ENCODE measurements at regions not wholly inside any gene's neighbourhood (a gene's known extent, or its start where the extent isn't known, plus 50 kb on each side); places are given as distances from the start of the nearest gene placed in this dataset.

DNA sequence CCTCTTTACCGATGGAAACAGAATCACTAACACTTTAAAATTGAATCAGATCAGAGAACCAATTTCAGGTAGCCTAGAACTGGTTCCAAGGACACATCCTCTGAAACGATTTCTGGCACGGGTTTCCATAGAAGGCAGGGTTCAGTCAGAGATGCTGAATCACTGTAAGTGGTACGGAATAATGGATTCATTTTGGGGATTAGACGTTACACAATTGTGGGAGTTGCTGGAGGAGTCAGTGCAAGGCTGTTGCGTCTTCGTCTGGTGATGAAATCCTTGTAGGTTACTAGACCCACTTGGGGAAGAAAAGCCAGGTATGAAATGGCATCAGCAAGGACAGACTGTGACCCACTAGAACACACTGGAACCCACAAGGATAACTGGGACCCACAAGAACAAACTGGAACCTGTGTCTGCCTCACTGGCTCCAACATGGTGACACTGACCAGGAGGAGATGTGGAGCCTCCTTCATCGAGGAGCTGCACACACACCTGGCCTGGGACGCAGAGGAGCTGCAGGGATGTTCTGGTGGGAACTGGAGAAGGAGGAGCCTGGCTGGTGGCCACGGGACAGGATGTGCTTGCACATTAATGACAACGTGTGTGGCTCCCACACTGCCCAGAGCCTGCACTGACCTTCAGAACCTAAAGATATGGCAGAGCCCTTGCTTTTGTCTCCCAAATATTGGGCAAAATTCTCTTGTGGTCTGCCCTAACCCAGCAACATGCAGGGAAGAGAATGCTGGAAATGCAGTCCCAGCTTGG is 105.1 kb downstream of the TRAPPC11 start:
- no peak overlapping the region for H3K9ac ChIP-seq (ENCODE audit: low read length in 3 of 3)
- H3K27me3 ChIP-seq (ENCODE audit: control insufficient read depth, insufficient read depth, low read length): no peaks in the 10 kb centered on the region
- no peaks in the 10 kb centered on the region for H3K36me3 ChIP-seq (ENCODE audit: control insufficient read depth in 2 of 3, insufficient read depth in 3 of 3, low read length in 3 of 3)
- intact Hi-C loops (cut with DNase I): no loop called here
- H3K4me3 ChIP-seq (ENCODE audit: low read length in 3 of 3): peak overlapping the region in 1 of 3 donors; percentile 42
- DNase-seq (peak in 1 of 5 donors; percentile 82), FAIRE-seq (no peak)
- TF ChIP-seq, protein P1, sequence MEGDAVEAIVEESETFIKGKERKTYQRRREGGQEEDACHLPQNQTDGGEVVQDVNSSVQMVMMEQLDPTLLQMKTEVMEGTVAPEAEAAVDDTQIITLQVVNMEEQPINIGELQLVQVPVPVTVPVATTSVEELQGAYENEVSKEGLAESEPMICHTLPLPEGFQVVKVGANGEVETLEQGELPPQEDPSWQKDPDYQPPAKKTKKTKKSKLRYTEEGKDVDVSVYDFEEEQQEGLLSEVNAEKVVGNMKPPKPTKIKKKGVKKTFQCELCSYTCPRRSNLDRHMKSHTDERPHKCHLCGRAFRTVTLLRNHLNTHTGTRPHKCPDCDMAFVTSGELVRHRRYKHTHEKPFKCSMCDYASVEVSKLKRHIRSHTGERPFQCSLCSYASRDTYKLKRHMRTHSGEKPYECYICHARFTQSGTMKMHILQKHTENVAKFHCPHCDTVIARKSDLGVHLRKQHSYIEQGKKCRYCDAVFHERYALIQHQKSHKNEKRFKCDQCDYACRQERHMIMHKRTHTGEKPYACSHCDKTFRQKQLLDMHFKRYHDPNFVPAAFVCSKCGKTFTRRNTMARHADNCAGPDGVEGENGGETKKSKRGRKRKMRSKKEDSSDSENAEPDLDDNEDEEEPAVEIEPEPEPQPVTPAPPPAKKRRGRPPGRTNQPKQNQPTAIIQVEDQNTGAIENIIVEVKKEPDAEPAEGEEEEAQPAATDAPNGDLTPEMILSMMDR (IDR thresholded peaks at IDR 0.05; ENCODE audit: borderline replicate concordance, extremely low read depth, insufficient read depth): no peak
- H3K27ac ChIP-seq (ENCODE audit: low read depth in 2 of 2, low read length in 2 of 2): no peak overlapping the region
- H3K4me1 ChIP-seq (ENCODE audit: control insufficient read depth in 2 of 3, insufficient read depth in 2 of 3, low read depth in 1 of 3, low read length in 3 of 3): peaks cover 0 to 4% (median 3%) of the 10 kb centered on the region in 3 donors
- H3K9me3 ChIP-seq (ENCODE audit: control insufficient read depth in 2 of 3, insufficient read depth in 1 of 3, low read length in 3 of 3): no peaks in the 10 kb centered on the region

DNA sequence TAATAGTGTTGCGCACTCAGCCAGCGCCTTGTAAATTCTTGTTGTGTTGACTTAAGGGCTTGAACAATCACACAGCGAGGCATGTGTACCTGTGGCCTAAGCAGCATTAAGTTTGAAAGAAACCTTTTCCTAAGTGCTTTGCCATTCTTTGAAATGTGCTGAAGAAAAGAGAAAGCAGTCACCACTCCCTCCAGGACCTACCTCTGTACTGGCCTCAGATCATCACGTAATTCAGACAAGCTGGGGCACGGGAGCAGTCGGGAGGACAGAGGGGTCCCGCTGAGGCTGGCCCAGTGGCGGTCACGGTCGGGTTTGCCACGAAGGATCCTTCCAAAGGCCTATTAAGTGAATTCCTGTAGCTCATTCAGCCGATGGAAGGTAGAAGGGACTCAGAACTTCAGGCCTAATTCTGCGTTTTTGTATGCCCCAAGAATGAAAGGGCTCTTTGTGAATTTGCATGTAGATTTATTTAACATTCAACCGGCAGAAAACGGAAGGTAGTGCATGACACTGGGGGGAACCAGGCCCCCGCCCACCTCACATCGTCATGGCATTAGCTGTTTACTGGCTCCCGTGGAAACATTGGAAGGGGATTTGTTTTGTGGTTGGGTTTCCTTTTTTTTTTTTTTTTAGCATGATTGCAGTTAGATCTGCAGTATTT is 106.3 kb downstream of the TRAPPC11 start:
- Histone ChIP-seq H3K27ac (ENCODE audit: low read depth in 2 of 2, low read length in 2 of 2) (peak overlapping the region in 1 of 2 donors; percentile 57), H3K4me3 (ENCODE audit: low read length in 3 of 3) (peak overlapping the region; percentile 22 to 42 (median 22)), H3K36me3 (ENCODE audit: control insufficient read depth in 2 of 3, insufficient read depth in 3 of 3, low read length in 3 of 3) (no peaks in the 10 kb centered on the region), H3K4me1 (ENCODE audit: control insufficient read depth in 2 of 3, insufficient read depth in 2 of 3, low read depth in 1 of 3, low read length in 3 of 3) (peaks cover 0 to 4% (median 3%) of the 10 kb centered on the region in 3 donors), H3K9me3 (ENCODE audit: control insufficient read depth in 2 of 3, insufficient read depth in 1 of 3, low read length in 3 of 3) (no peaks in the 10 kb centered on the region), H3K27me3 (ENCODE audit: control insufficient read depth, insufficient read depth, low read length) (no peaks in the 10 kb centered on the region), H3K9ac (ENCODE audit: low read length in 3 of 3) (peak overlapping the region in 1 of 3 donors; percentile 13)
- FAIRE-seq (no peak), DNase-seq (peak in 4 of 5 donors; percentile 76 to 87 (median 84))
- TF ChIP-seq, protein P1 (IDR thresholded peaks at IDR 0.05; ENCODE audit: borderline replicate concordance, extremely low read depth, insufficient read depth): no peak
- intact Hi-C loops (cut with DNase I): no loop called here

DNA sequence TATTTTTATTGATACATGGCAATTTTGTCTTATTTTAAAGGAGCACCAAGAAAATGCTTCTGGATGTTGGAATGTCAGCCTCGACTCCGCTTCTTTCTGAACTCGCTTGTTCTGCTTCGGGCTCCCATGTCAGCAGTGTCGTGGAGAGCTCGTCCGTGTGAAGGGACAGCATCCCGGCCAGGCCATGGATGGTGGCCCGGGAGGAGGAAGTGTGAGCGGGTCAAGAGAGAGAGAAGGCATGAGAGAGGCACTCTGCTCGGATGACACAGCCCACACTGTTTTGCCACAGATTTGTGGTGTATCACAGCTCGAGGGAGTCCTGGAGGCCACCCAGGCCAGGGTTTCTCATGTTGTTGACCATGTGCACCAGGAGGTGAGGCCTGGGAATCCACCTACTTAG is 107.0 kb downstream of the TRAPPC11 start:
- no peak for DNase-seq
- Histone ChIP-seq H3K4me1 (ENCODE audit: control insufficient read depth in 2 of 3, insufficient read depth in 2 of 3, low read depth in 1 of 3, low read length in 3 of 3) (peaks cover 0 to 4% (median 3%) of the 10 kb centered on the region in 3 donors), H3K9me3 (ENCODE audit: control insufficient read depth in 2 of 3, insufficient read depth in 1 of 3, low read length in 3 of 3) (no peaks in the 10 kb centered on the region), H3K27ac (ENCODE audit: low read depth in 2 of 2, low read length in 2 of 2) (peak overlapping the region in 1 of 2 donors; percentile 68), H3K4me3 (ENCODE audit: low read length in 3 of 3) (no peak overlapping the region), H3K27me3 (ENCODE audit: control insufficient read depth, insufficient read depth, low read length) (no peaks in the 10 kb centered on the region), H3K9ac (ENCODE audit: low read length in 3 of 3) (no peak overlapping the region), H3K36me3 (ENCODE audit: control insufficient read depth in 2 of 3, insufficient read depth in 3 of 3, low read length in 3 of 3) (no peaks in the 10 kb centered on the region)
- no peak for FAIRE-seq
- intact Hi-C loops (cut with DNase I): no loop called here
- TF ChIP-seq, protein P1 (IDR thresholded peaks at IDR 0.05; ENCODE audit: borderline replicate concordance, extremely low read depth, insufficient read depth): no peak

Data from kidney (tissue), 13 donors.